HUES6 (cell line): ENCODE measurements at regions not wholly inside any gene's neighbourhood (a gene's known extent, or its start where the extent isn't known, plus 50 kb on each side); places are given as distances from the start of the nearest gene placed in this dataset.
"Not testable (repeated sequence)": the region's sequence is repeated elsewhere in the genome, so short reads cannot be mapped to it uniquely, and the experiment has no call there.

Experiments used
- H3K27ac ChIP-seq: 2 replicates; pipeline ENCODE4 v1.7.0; 2013; ENCODE audit warnings: low read depth, mild to moderate bottlenecking, low read length, inconsistent platforms
- H3K27me3 ChIP-seq: 2 replicates; pipeline ENCODE4 v1.6.1; 2013; ENCODE audit warnings: low read length; ENCODE audit not compliant: control insufficient read depth, insufficient read depth
- H3K36me3 ChIP-seq: 2 replicates; pipeline ENCODE4 v1.6.1; 2013; ENCODE audit warnings: low read length; ENCODE audit not compliant: control insufficient read depth, insufficient read depth
- H3K4me1 ChIP-seq: 2 replicates; pipeline ENCODE4 v1.6.1; 2013; ENCODE audit warnings: low read length; ENCODE audit not compliant: control insufficient read depth, insufficient read depth
- H3K4me3 ChIP-seq: 2 replicates; pipeline ENCODE4 v1.5.1; 2013; ENCODE audit warnings: low read depth, low read length
- H3K9ac ChIP-seq: one replicate; pipeline ENCODE4 v1.6.1; 2013; ENCODE audit warnings: mild to moderate bottlenecking, low read length
- H3K9me3 ChIP-seq: 2 replicates; pipeline ENCODE4 v1.6.1; 2013; ENCODE audit warnings: low read depth, low read length; ENCODE audit not compliant: control insufficient read depth, insufficient read depth

GRCh38 chr12:23140710-23141109 lies 515.7 kb downstream of the ETNK1 start:
- no peaks in the 10 kb centered on the region for H3K4me1 ChIP-seq
- H3K27me3 ChIP-seq: no peaks in the 10 kb centered on the region
- no peak overlapping the region for H3K27ac ChIP-seq
- H3K4me3 ChIP-seq: no peak overlapping the region
- H3K36me3 ChIP-seq: no peaks in the 10 kb centered on the region
- H3K9ac ChIP-seq: no peak overlapping the region
- H3K9me3 ChIP-seq: peaks cover 19% of the 10 kb centered on the region

GRCh38 chr12:23141335-23141734 lies 516.4 kb downstream of the ETNK1 start:
- Histone ChIP-seq H3K4me1 (no peaks in the 10 kb centered on the region), H3K27me3 (no peaks in the 10 kb centered on the region), H3K9me3 (peaks cover 26% of the 10 kb centered on the region), H3K36me3 (no peaks in the 10 kb centered on the region), H3K4me3 (no peak overlapping the region), H3K27ac (no peak overlapping the region), H3K9ac (no peak overlapping the region)

GRCh38 chr12:23146070-23146469 lies 521.1 kb downstream of the ETNK1 start:
- H3K27me3 ChIP-seq, H3K36me3 ChIP-seq, H3K27ac ChIP-seq, H3K9ac ChIP-seq, H3K4me3 ChIP-seq, H3K4me1 ChIP-seq: not testable (repeated sequence)
- H3K9me3 ChIP-seq: peaks cover 28% of the 10 kb centered on the region

GRCh38 chr12:23168459-23168858 lies 543.5 kb downstream of the ETNK1 start:
- no peak overlapping the region for H3K9ac ChIP-seq
- no peaks in the 10 kb centered on the region for H3K27me3 ChIP-seq
- no peaks in the 10 kb centered on the region for H3K4me1 ChIP-seq
- H3K4me3 ChIP-seq: no peak overlapping the region
- H3K27ac ChIP-seq: no peak overlapping the region
- H3K36me3 ChIP-seq: no peaks in the 10 kb centered on the region
- peaks cover 8% of the 10 kb centered on the region for H3K9me3 ChIP-seq

- no peaks in the 10 kb centered on the region for H3K36me3 ChIP-seq
- H3K9ac ChIP-seq: no peak overlapping the region
- H3K9me3 ChIP-seq: peaks cover 8% of the 10 kb centered on the region
- H3K27me3 ChIP-seq: no peaks in the 10 kb centered on the region
- no peaks in the 10 kb centered on the region for H3K4me1 ChIP-seq
- H3K4me3 ChIP-seq: no peak overlapping the region
- H3K27ac ChIP-seq: no peak overlapping the region
Observed at GRCh38 chr12:23169012-23169695, 544.2 kb downstream of the ETNK1 start.

GRCh38 chr12:23169696-23170013 lies 544.7 kb downstream of the ETNK1 start:
- Histone ChIP-seq H3K27ac (no peak overlapping the region), H3K27me3 (no peaks in the 10 kb centered on the region), H3K9ac (no peak overlapping the region), H3K36me3 (no peaks in the 10 kb centered on the region), H3K4me3 (no peak overlapping the region), H3K9me3 (peaks cover 8% of the 10 kb centered on the region), H3K4me1 (no peaks in the 10 kb centered on the region)

GRCh38 chr12:23174917-23175316 lies 549.9 kb downstream of the ETNK1 start:
- no peaks in the 10 kb centered on the region for H3K4me1 ChIP-seq
- no peak overlapping the region for H3K27ac ChIP-seq
- no peaks in the 10 kb centered on the region for H3K27me3 ChIP-seq
- no peak overlapping the region for H3K9ac ChIP-seq
- H3K9me3 ChIP-seq: no peaks in the 10 kb centered on the region; the same call in 1 of the 2 replicates
- no peaks in the 10 kb centered on the region for H3K36me3 ChIP-seq
- H3K4me3 ChIP-seq: no peak overlapping the region

- Histone ChIP-seq H3K27ac (no peak overlapping the region), H3K4me1 (no peaks in the 10 kb centered on the region), H3K9me3 (no peaks in the 10 kb centered on the region), H3K9ac (no peak overlapping the region), H3K36me3 (no peaks in the 10 kb centered on the region), H3K4me3 (no peak overlapping the region), H3K27me3 (no peaks in the 10 kb centered on the region)
Observed at GRCh38 chr12:23185346-23185745, 560.4 kb downstream of the ETNK1 start.

GRCh38 chr12:23186950-23187349 lies 562.0 kb downstream of the ETNK1 start:
- H3K4me3 ChIP-seq: no peak overlapping the region
- H3K36me3 ChIP-seq: no peaks in the 10 kb centered on the region
- H3K9me3 ChIP-seq: no peaks in the 10 kb centered on the region
- H3K27me3 ChIP-seq: no peaks in the 10 kb centered on the region
- no peak overlapping the region for H3K27ac ChIP-seq
- no peaks in the 10 kb centered on the region for H3K4me1 ChIP-seq
- no peak overlapping the region for H3K9ac ChIP-seq

GRCh38 chr12:23193552-23193951 lies 568.6 kb downstream of the ETNK1 start:
- no peak overlapping the region for H3K9ac ChIP-seq
- no peak overlapping the region for H3K4me3 ChIP-seq
- H3K27me3 ChIP-seq: no peaks in the 10 kb centered on the region
- H3K4me1 ChIP-seq: no peaks in the 10 kb centered on the region
- H3K9me3 ChIP-seq: no peaks in the 10 kb centered on the region
- no peaks in the 10 kb centered on the region for H3K36me3 ChIP-seq
- no peak overlapping the region for H3K27ac ChIP-seq

GRCh38 chr12:23197266-23197665 lies 572.3 kb downstream of the ETNK1 start:
- Histone ChIP-seq H3K9me3 (peaks cover 5% of the 10 kb centered on the region; the same call in 1 of the 2 replicates), H3K4me3 (no peak overlapping the region), H3K9ac (no peak overlapping the region), H3K36me3 (no peaks in the 10 kb centered on the region), H3K4me1 (no peaks in the 10 kb centered on the region), H3K27ac (no peak overlapping the region), H3K27me3 (no peaks in the 10 kb centered on the region)

GRCh38 chr12:23202728-23203127 lies 577.8 kb downstream of the ETNK1 start:
- H3K27me3 ChIP-seq: no peaks in the 10 kb centered on the region
- no peak overlapping the region for H3K9ac ChIP-seq
- H3K9me3 ChIP-seq: peaks cover 9% of the 10 kb centered on the region; the same call in 1 of the 2 replicates
- no peak overlapping the region for H3K4me3 ChIP-seq
- H3K36me3 ChIP-seq: no peaks in the 10 kb centered on the region
- H3K4me1 ChIP-seq: no peaks in the 10 kb centered on the region
- no peak overlapping the region for H3K27ac ChIP-seq
